K562 (cell line): ENCODE measurements at regions not wholly inside any gene's neighbourhood (a gene's known extent, or its start where the extent isn't known, plus 50 kb on each side); places are given as distances from the start of the nearest gene placed in this dataset.

Experiments used
- ATAC-seq: fragments of 200-7000 bp; cut with Tn5 transposase; 3 replicates; pipeline ENCODE4 v1.9.1; 2020; ENCODE audit warnings: moderate library complexity
- BruUV-seq: library from RNA; stranded (reverse); fragments of 400-500 nt; replicated peaks from 2 replicates; lab custom pipeline; 2021; lab: Mats Ljungman, UMichigan
- CTCF ChIA-PET: fragments of 300-600 bp; formaldehyde crosslinking; extraction: SDS; loops from one replicate; lab custom pipeline; 2021; ENCODE audit warnings: low intra/inter-chr PET ratio; lab: Yijun Ruan, JAX
- POLR2A ChIA-PET: fragments of 300-600, 350-650 bp; sonication (Branson Sonifier 250); formaldehyde crosslinking; extraction: SDS; loops from one replicate; lab custom pipeline; 2021; ENCODE audit warnings: antibody characterized with exemption, inconsistent platforms; lab: Yijun Ruan, JAX
- DNase-seq, 4 experiments: peaks; one replicate each; pipeline versions ENCODE4 v3.0.0 to v3.0.0-alpha.2; 2011 to 2018; ENCODE audit warnings: low spot score in 3 of 4, mixed read lengths in 3 of 4; ENCODE audit errors: extremely low read depth in 1 of 4
- FAIRE-seq: peaks from 2 replicates; lab custom pipeline; 2011; peaks lifted over from hg19 to GRCh38; lab: Jason Lieb, UNC
- H2AFZ ChIP-seq: 2 replicates; pipeline ENCODE4 v1.6.0; 2011; ENCODE audit warnings: low read depth, low read length, control low read depth, inconsistent platforms
- H3K27ac ChIP-seq: fragments of 200-600 bp; 3 replicates; pipeline ENCODE4 v1.8.0; 2011; ENCODE audit warnings: low read depth, mild to moderate bottlenecking, control low read depth, inconsistent platforms, low read length, moderate library complexity, mixed read lengths; ENCODE audit errors: extremely low read depth
- H3K27me3 ChIP-seq, 2 experiments: fragments of 300-600 bp in 1 of 2; 2 replicates in 1 of 2; 3 replicates in 1 of 2; pipeline versions ENCODE4 v1.6.0 to v1.8.0; 2011; ENCODE audit warnings: inconsistent platforms in 2 of 2, low read length in 2 of 2, mild to moderate bottlenecking in 1 of 2, mixed read lengths in 1 of 2, moderate library complexity in 1 of 2; ENCODE audit not compliant: control insufficient read depth in 2 of 2, insufficient read depth in 2 of 2
- H3K36me3 ChIP-seq: fragments of 300-600 bp; 3 replicates; pipeline ENCODE4 v1.8.0; 2011; ENCODE audit warnings: mild to moderate bottlenecking, low read length, inconsistent platforms; ENCODE audit not compliant: control insufficient read depth, insufficient read depth
- H3K4me1 ChIP-seq, 2 experiments: fragments of 200-600 bp in 1 of 2; replicated peaks in 1 of 2; 2 replicates in 1 of 2; 3 replicates in 1 of 2; pipeline versions ENCODE4 v1.5.1 to v1.8.0; 2011; ENCODE audit warnings: inconsistent platforms in 2 of 2, low read length in 2 of 2, mild to moderate bottlenecking in 1 of 2, mixed read lengths in 1 of 2, moderate library complexity in 1 of 2; ENCODE audit not compliant: control insufficient read depth in 2 of 2, insufficient read depth in 2 of 2
- H3K4me2 ChIP-seq: 2 replicates; pipeline ENCODE4 v1.6.1; 2011; ENCODE audit warnings: low read length, control low read depth, inconsistent platforms, mixed read lengths; ENCODE audit not compliant: insufficient read depth
- H3K4me3 ChIP-seq: fragments of 200-600 bp; sonication (generic), shearing (Covaris generic); 2 replicates; pipeline ENCODE4 v1.5.1; 2016; ENCODE audit warnings: control low read depth, inconsistent platforms
- H3K79me2 ChIP-seq: fragments of 200-600 bp; 3 replicates; pipeline ENCODE4 v1.8.0; 2011; ENCODE audit warnings: low read length, inconsistent platforms; ENCODE audit not compliant: control insufficient read depth, insufficient read depth
- H3K9ac ChIP-seq, 2 experiments: 2 replicates each; pipeline versions ENCODE4 v1.6.0 to v1.6.1; 2011; ENCODE audit warnings: low read depth in 2 of 2, low read length in 2 of 2, control low read depth in 1 of 2, inconsistent platforms in 1 of 2, mild to moderate bottlenecking in 1 of 2, mixed read lengths in 1 of 2; ENCODE audit not compliant: insufficient read depth in 1 of 2
- H3K9me1 ChIP-seq: one replicate; pipeline ENCODE4 v1.6.0; 2011; ENCODE audit warnings: inconsistent platforms, mild to moderate bottlenecking, low read length, moderate library complexity; ENCODE audit not compliant: control insufficient read depth, insufficient read depth
- H3K9me3 ChIP-seq: replicated peaks from 2 replicates; pipeline ENCODE4 v1.5.1; 2011; ENCODE audit warnings: low read depth, low read length, inconsistent platforms; ENCODE audit not compliant: control insufficient read depth, insufficient read depth
- H4K20me1 ChIP-seq: replicated peaks from 2 replicates; pipeline ENCODE4 v1.6.1; 2011; ENCODE audit warnings: low read length, inconsistent platforms, mixed read lengths; ENCODE audit not compliant: control insufficient read depth, insufficient read depth
- ARID2 ChIP-seq: fragments of 450-650 bp; IDR thresholded peaks from 2 replicates; pipeline ENCODE4 v1.6.1; 2017; ENCODE audit warnings: antibody characterized with exemption, mild to moderate bottlenecking
- CTBP1 ChIP-seq: fragments of 450-650 bp; IDR thresholded peaks from 2 replicates; pipeline ENCODE4 v1.6.1; 2016; ENCODE audit warnings: borderline replicate concordance
- HSF4 ChIP-seq: fragments of 250-450 bp; sonication (Bioruptor Pico); IDR thresholded peaks from 2 replicates; pipeline ENCODE4 v2.1.2; 2022; ENCODE audit warnings: mild to moderate bottlenecking, moderate library complexity, borderline replicate concordance
- MCM3 ChIP-seq: fragments of 450-650 bp; IDR thresholded peaks from 2 replicates; pipeline ENCODE4 v1.6.1; 2016
- PBX2 ChIP-seq, 2 experiments: IDR thresholded peaks in 1 of 2; conservative IDR thresholded peaks in 1 of 2; 2 replicates each; pipeline ENCODE4 v1.6.1; 2016; ENCODE audit warnings: low read depth in 2 of 2, mild to moderate bottlenecking in 1 of 2, missing compliant biosample characterization in 1 of 2, missing genetic modification characterization in 1 of 2, moderate library complexity in 1 of 2
- SNAPC5 ChIP-seq: fragments of 250-450 bp; sonication (Bioruptor Pico); IDR thresholded peaks from 2 replicates; pipeline ENCODE4 v1.8.0; 2021; ENCODE audit warnings: moderate library complexity, mild to moderate bottlenecking, inconsistent platforms
- ZBTB9 ChIP-seq: fragments of 450-650 bp; formaldehyde crosslinking; IDR thresholded peaks from 2 replicates; pipeline ENCODE4 v1.4.0; 2020; ENCODE audit warnings: mild to moderate bottlenecking, moderate library complexity
- WGBS: fragments of 100-300 bp; shearing (Covaris generic); methylation state at CpG from one replicate; pipeline ENCODE4 v1.1.6; 2016; ENCODE audit warnings: low coverage, mixed read lengths; ENCODE audit not compliant: insufficient coverage; ENCODE audit errors: missing lambda C conversion rate; 5-methylcytosine and 5-hydroxymethylcytosine counted together
- in situ Hi-C: fragments of 300-500 bp; cut with MboI; formaldehyde crosslinking; loops from 4 replicates; pipeline ENCODE4 v1.15.0; 2018; ENCODE audit warnings: inconsistent platforms, mixed read lengths
- intact Hi-C: fragments of 100-400 bp; cut with micrococcal nuclease; formaldehyde crosslinking; loops from 2 replicates; pipeline ENCODE4 v1.14.2; 2022

GRCh38 chr6:94074764-94075163 is 655.4 kb upstream of the EPHA7 start (continued):
- TF ChIP-seq ZBTB9 (CRISPR knock-in tag): no peak

GRCh38 chr6:94071835-94072234 is 652.5 kb upstream of the EPHA7 start:
- Histone ChIP-seq H3K4me1 (no peaks in the 10 kb centered on the region), H3K79me2 (no peaks in the 10 kb centered on the region), H3K27me3 (no peaks in the 10 kb centered on the region), H3K36me3 (no peaks in the 10 kb centered on the region), H3K9ac (no peak overlapping the region), H4K20me1 (no peaks in the 10 kb centered on the region), H3K27ac (no peak overlapping the region), H2AFZ (no peak overlapping the region), H3K4me2 (no peak overlapping the region), H3K9me1 (no peaks in the 10 kb centered on the region), H3K9me3 (no peaks in the 10 kb centered on the region), H3K4me3 (no peak overlapping the region)
- in situ Hi-C loops: no loop called here
- BruUV-seq: no TSS peak
- no peak for ATAC-seq
- TF ChIP-seq MCM3: no peak
- TF ChIP-seq PBX2 (CRISPR knock-in tag; IDR thresholded peaks at IDR 0.05; ENCODE audit: low read depth): no peak
- no peak for TF ChIP-seq PBX2 (tag; conservative IDR thresholded peaks at IDR 0.05; ENCODE audit: low read depth)
- TF ChIP-seq CTBP1: no peak
- TF ChIP-seq SNAPC5: no peak
- no peak for TF ChIP-seq ARID2
- no peak for TF ChIP-seq HSF4 (CRISPR knock-in tag)
- DNase-seq: no peak
- FAIRE-seq: no peak
- intact Hi-C loops: no loop called here
- CTCF ChIA-PET: no interaction called here
- POLR2A ChIA-PET: no interaction called here
- WGBS: 0% methylated on average over 1 of the region's 1 CpG
